ENCODE measurements at regions not wholly inside any gene's neighbourhood (a gene's known extent, or its start where the extent isn't known, plus 50 kb on each side); places are given as distances from the start of the nearest gene placed in this dataset.

DNA sequence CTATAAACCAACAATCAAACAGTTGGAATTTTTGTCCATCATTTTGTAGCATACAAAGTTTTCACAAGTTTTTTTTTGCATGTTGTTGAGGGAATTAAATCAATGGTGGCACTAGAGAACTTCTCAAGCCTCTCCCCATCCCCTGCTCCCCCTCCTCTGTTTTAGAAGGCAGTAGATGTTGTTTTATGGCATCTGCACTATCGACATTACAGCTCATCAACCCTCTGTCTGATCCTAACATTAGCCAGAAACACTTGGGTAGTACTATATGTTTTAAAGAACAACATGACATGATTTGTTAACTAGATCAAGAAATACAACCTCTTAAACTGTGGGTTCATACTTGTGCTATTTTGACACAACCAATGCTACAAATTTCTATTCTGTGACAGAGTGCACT lies 306.5 kb upstream of the NR5A2 start:
- no peak overlapping the region for H3K4me3 ChIP-seq
- intact Hi-C loops (cut with DNase I; ENCODE audit: low total_unique reads) = no loop called here
- no peak for ATAC-seq

GRCh38 chr1:199723250-199723956 lies 304.1 kb upstream of the NR5A2 start:
- no peak overlapping the region for H3K4me3 ChIP-seq
- no peaks in the 10 kb centered on the region for H3K4me1 ChIP-seq
- TF ChIP-seq, protein P1, sequence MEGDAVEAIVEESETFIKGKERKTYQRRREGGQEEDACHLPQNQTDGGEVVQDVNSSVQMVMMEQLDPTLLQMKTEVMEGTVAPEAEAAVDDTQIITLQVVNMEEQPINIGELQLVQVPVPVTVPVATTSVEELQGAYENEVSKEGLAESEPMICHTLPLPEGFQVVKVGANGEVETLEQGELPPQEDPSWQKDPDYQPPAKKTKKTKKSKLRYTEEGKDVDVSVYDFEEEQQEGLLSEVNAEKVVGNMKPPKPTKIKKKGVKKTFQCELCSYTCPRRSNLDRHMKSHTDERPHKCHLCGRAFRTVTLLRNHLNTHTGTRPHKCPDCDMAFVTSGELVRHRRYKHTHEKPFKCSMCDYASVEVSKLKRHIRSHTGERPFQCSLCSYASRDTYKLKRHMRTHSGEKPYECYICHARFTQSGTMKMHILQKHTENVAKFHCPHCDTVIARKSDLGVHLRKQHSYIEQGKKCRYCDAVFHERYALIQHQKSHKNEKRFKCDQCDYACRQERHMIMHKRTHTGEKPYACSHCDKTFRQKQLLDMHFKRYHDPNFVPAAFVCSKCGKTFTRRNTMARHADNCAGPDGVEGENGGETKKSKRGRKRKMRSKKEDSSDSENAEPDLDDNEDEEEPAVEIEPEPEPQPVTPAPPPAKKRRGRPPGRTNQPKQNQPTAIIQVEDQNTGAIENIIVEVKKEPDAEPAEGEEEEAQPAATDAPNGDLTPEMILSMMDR (IDR thresholded peaks at IDR 0.05 in 4 of 5, conservative IDR thresholded peaks at IDR 0.05 in 1 of 5) = no peak
- TF ChIP-seq POLR2A (IDR thresholded peaks at IDR 0.05) = no peak
- intact Hi-C loops (cut with DNase I; ENCODE audit: low total_unique reads) = no loop called here
- H3K9me3 ChIP-seq = no peaks in the 10 kb centered on the region
- H3K27ac ChIP-seq = no peak overlapping the region
- no peaks in the 10 kb centered on the region for H3K27me3 ChIP-seq
- ATAC-seq (no peak), DNase-seq (no peak)
- in situ Hi-C loops (cut with MboI; ENCODE audit: low sequenced_read_pairs in 4 of 4) = no loop called here
- H3K36me3 ChIP-seq = no peaks in the 10 kb centered on the region

More for the DNA sequence above, 306.5 kb upstream of the NR5A2 start:
- TF ChIP-seq POLR2A (IDR thresholded peaks at IDR 0.05) = no peak
- TF ChIP-seq, protein P1 (IDR thresholded peaks at IDR 0.05 in 4 of 5, conservative IDR thresholded peaks at IDR 0.05 in 1 of 5) = no peak
- Histone ChIP-seq H3K27ac (no peak overlapping the region), H3K36me3 (no peaks in the 10 kb centered on the region), H3K9me3 (no peaks in the 10 kb centered on the region), H3K27me3 (no peaks in the 10 kb centered on the region), H3K4me1 (no peaks in the 10 kb centered on the region)
- DNase-seq = no peak
- in situ Hi-C loops (cut with MboI; ENCODE audit: low sequenced_read_pairs in 4 of 4) = no loop called here

DNA sequence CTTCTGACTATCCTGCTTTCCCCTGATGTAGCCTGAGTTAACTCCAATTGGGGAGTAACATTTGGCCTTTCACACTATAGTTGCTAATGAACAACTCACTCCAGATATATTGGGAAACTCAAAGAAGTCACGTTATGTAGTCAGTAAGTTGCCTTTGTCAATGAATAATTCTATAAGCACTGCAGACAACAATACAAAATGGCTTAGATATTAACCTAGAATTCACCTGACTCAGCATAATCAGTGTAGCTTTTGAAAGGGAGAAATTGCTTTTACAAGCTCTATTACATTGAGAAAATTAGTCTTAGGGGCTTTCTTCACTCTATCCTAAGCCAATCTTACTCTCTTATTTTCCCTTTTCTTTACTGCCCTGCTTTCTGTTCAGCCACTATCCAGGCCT lies 303.5 kb upstream of the NR5A2 start:
- DNase-seq (no peak), ATAC-seq (no peak)
- no peaks in the 10 kb centered on the region for H3K9me3 ChIP-seq
- H3K36me3 ChIP-seq = no peaks in the 10 kb centered on the region
- no peak overlapping the region for H3K4me3 ChIP-seq
- H3K27me3 ChIP-seq = no peaks in the 10 kb centered on the region
- no peaks in the 10 kb centered on the region for H3K4me1 ChIP-seq
- in situ Hi-C loops (cut with MboI; ENCODE audit: low sequenced_read_pairs in 4 of 4) (no loop called here), intact Hi-C loops (cut with DNase I; ENCODE audit: low total_unique reads) (no loop called here)
- no peak overlapping the region for H3K27ac ChIP-seq
- TF ChIP-seq, protein P1 (IDR thresholded peaks at IDR 0.05 in 4 of 5, conservative IDR thresholded peaks at IDR 0.05 in 1 of 5) = no peak
- no peak for TF ChIP-seq POLR2A (IDR thresholded peaks at IDR 0.05)

- no peak for DNase-seq
- Histone ChIP-seq H3K4me1 (no peaks in the 10 kb centered on the region), H3K36me3 (no peaks in the 10 kb centered on the region), H3K9me3 (no peaks in the 10 kb centered on the region), H3K4me3 (no peak overlapping the region), H3K27me3 (no peaks in the 10 kb centered on the region), H3K27ac (no peak overlapping the region)
- TF ChIP-seq, protein P1 (IDR thresholded peaks at IDR 0.05 in 4 of 5, conservative IDR thresholded peaks at IDR 0.05 in 1 of 5) = no peak
- TF ChIP-seq POLR2A (IDR thresholded peaks at IDR 0.05) = no peak
- no peak for ATAC-seq
- intact Hi-C loops (cut with DNase I; ENCODE audit: low total_unique reads) (no loop called here), in situ Hi-C loops (cut with MboI; ENCODE audit: low sequenced_read_pairs in 4 of 4) (no loop called here)
Measured at GRCh38 chr1:199725002-199725565, 302.4 kb upstream of the NR5A2 start.

Data from gastrocnemius medialis (tissue), 4 donors.